Breast epithelium (tissue), 4 donors: ENCODE measurements at regions not wholly inside any gene's neighbourhood (a gene's known extent, or its start where the extent isn't known, plus 50 kb on each side); places are given as distances from the start of the nearest gene placed in this dataset.

Experiments
- DNase-seq, 2 donors: peaks; one replicate each; pipeline ENCODE4 v3.0.0-alpha.2; 2019; ENCODE audit warnings: low spot score in 2 of 2
- H3K27ac ChIP-seq, 2 donors: fragments of 200-600 bp; sonication (generic) in 1 of 2; one replicate each; pipeline ENCODE4 v1.5.1; 2016 to 2019; ENCODE audit warnings: mild to moderate bottlenecking in 1 of 2
- H3K27me3 ChIP-seq, 2 donors: fragments of 200-600 bp; sonication (generic) in 1 of 2; one replicate each; pipeline versions ENCODE4 v1.5.1 to v1.6.0; 2017 to 2019; ENCODE audit warnings: control low read depth in 1 of 2, mild to moderate bottlenecking in 1 of 2
- H3K36me3 ChIP-seq: fragments of 200-600 bp; one replicate; pipeline ENCODE4 v1.5.1; 2019
- H3K4me1 ChIP-seq, 2 donors: fragments of 200-600 bp; sonication (generic); one replicate each; pipeline ENCODE4 v1.5.1; 2016 to 2019; ENCODE audit warnings: control low read depth in 1 of 2
- H3K4me3 ChIP-seq, 3 donors: fragments of 200-600 bp; sonication (generic); 1 replicate in 2 of 3; 2 replicates in 1 of 3; pipeline ENCODE4 v1.5.1; 2016 to 2019; ENCODE audit warnings: mild to moderate bottlenecking in 3 of 3, moderate library complexity in 2 of 3
- H3K9me3 ChIP-seq, 2 donors: fragments of 200-600 bp; sonication (generic) in 1 of 2; one replicate each; pipeline ENCODE4 v1.5.1; 2016 to 2019; ENCODE audit warnings: control low read depth in 1 of 2
- POLR2A ChIP-seq: fragments of 450-650 bp; IDR thresholded peaks from one replicate; pipeline ENCODE4 v1.6.1; 2016; ENCODE audit warnings: antibody characterized with exemption, mild to moderate bottlenecking, moderate library complexity
- POLR2AphosphoS5 ChIP-seq, 3 donors: sonication (generic); formaldehyde crosslinking; IDR thresholded peaks; one replicate each; pipeline ENCODE4 v1.6.1; 2017; ENCODE audit warnings: antibody characterized with exemption in 3 of 3
- intact Hi-C: fragments of 100-400 bp; cut with DNase I; formaldehyde crosslinking; loops from one replicate; pipeline ENCODE4 v1.15.1; 2023; ENCODE audit warnings: low total_unique reads
- TF ChIP-seq, protein P1 (sequence below), 3 donors: fragments of 450-650 bp; IDR thresholded peaks; one replicate each; pipeline ENCODE4 v1.5.1; 2016 to 2017; ENCODE audit warnings: antibody characterized with exemption in 3 of 3, mild to moderate bottlenecking in 3 of 3, moderate library complexity in 3 of 3

GRCh38 chr11:27914080-27914479, 193.9 kb downstream of the KIF18A start:
- DNase-seq, result no peak
- no peaks in the 10 kb centered on the region for H3K27me3 ChIP-seq
- H3K9me3 ChIP-seq, result no peaks in the 10 kb centered on the region
- no peaks in the 10 kb centered on the region for H3K4me1 ChIP-seq
- intact Hi-C loops, result no loop called here
- H3K27ac ChIP-seq, result no peak overlapping the region
- no peaks in the 10 kb centered on the region for H3K36me3 ChIP-seq
- H3K4me3 ChIP-seq, result no peak overlapping the region
- TF ChIP-seq POLR2A (no peak), POLR2AphosphoS5 (IDR thresholded peaks at IDR 0.05) (no peak)
- TF ChIP-seq, protein P1, sequence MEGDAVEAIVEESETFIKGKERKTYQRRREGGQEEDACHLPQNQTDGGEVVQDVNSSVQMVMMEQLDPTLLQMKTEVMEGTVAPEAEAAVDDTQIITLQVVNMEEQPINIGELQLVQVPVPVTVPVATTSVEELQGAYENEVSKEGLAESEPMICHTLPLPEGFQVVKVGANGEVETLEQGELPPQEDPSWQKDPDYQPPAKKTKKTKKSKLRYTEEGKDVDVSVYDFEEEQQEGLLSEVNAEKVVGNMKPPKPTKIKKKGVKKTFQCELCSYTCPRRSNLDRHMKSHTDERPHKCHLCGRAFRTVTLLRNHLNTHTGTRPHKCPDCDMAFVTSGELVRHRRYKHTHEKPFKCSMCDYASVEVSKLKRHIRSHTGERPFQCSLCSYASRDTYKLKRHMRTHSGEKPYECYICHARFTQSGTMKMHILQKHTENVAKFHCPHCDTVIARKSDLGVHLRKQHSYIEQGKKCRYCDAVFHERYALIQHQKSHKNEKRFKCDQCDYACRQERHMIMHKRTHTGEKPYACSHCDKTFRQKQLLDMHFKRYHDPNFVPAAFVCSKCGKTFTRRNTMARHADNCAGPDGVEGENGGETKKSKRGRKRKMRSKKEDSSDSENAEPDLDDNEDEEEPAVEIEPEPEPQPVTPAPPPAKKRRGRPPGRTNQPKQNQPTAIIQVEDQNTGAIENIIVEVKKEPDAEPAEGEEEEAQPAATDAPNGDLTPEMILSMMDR (IDR thresholded peaks at IDR 0.05), result no peak

- no peak for DNase-seq
- Histone ChIP-seq H3K36me3 (no peaks in the 10 kb centered on the region), H3K9me3 (no peaks in the 10 kb centered on the region), H3K27ac (no peak overlapping the region), H3K27me3 (no peaks in the 10 kb centered on the region), H3K4me1 (no peaks in the 10 kb centered on the region), H3K4me3 (no peak overlapping the region)
- intact Hi-C loops, result no loop called here
- TF ChIP-seq POLR2AphosphoS5 (IDR thresholded peaks at IDR 0.05) (no peak), POLR2A (no peak)
- TF ChIP-seq, protein P1 (IDR thresholded peaks at IDR 0.05), result no peak
Measured at GRCh38 chr11:27913650-27914049, 194.3 kb downstream of the KIF18A start.

DNA sequence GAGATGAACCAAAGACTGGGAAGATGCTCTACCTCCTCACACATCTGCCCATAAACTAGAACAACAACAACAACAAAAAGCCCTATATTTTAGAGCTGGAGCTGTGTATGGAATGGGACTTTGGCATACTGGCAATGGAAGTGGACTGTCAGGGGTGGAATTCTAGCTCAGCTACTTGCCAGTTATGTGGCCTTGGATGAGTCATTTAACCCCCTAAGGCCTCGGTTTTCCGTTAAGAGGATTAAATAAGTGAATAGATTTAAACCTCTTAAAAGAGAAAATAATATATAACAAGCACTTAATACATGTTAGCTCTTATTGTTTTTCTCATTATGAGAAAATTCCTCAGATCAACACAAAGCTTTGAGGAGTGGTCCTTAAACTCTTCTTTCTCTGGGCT, 195.0 kb downstream of the KIF18A start:
- TF ChIP-seq, protein P1 (IDR thresholded peaks at IDR 0.05), result no peak
- TF ChIP-seq POLR2AphosphoS5 (IDR thresholded peaks at IDR 0.05) (no peak), POLR2A (no peak)
- H3K27ac ChIP-seq, result no peak overlapping the region
- intact Hi-C loops, result no loop called here
- no peaks in the 10 kb centered on the region for H3K36me3 ChIP-seq
- no peaks in the 10 kb centered on the region for H3K9me3 ChIP-seq
- no peak overlapping the region for H3K4me3 ChIP-seq
- no peaks in the 10 kb centered on the region for H3K4me1 ChIP-seq
- no peaks in the 10 kb centered on the region for H3K27me3 ChIP-seq
- DNase-seq, result no peak

DNA sequence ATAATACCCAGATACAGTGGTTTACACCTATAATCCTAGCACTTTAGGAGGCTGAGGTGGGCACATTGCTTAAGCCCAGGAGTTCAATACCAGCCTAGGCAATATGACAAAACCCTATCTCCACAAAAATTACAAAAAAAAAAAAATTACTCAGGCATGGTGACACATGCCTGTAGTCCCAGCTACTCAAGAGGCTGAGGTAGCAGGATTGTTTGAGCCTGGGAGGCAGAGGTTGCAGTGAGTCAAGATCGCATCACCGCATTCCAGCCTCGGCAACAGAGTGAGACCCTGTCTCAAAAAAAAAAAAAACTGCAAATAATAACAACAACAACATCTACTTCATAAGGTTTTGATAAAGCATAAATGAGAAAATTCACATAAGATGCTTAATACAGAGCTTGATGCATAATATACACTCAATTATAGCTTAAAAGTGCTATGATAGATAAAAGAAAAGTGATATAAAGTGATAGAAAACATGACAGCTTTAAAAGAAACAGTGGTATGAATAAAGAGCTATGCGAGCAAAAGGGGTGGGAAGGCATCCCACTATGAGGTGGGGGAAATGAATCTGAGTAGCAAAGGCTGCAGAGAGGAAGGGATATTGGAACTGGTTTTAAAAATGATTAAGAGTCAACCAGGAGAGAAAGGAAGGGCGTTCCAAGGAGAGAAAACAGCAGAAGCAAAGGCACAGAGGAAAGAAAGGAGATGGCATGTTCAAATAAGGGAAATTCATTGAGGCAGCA, 197.6 kb downstream of the KIF18A start:
- H3K36me3 ChIP-seq, result no peaks in the 10 kb centered on the region
- H3K27me3 ChIP-seq, result no peaks in the 10 kb centered on the region
- intact Hi-C loops, result no loop called here
- H3K9me3 ChIP-seq, result no peaks in the 10 kb centered on the region
- TF ChIP-seq, protein P1 (IDR thresholded peaks at IDR 0.05), result no peak
- no peak for TF ChIP-seq POLR2AphosphoS5 (IDR thresholded peaks at IDR 0.05)
- TF ChIP-seq POLR2A, result no peak
- DNase-seq, result no peak
- H3K27ac ChIP-seq, result no peak overlapping the region
- H3K4me1 ChIP-seq, result no peaks in the 10 kb centered on the region
- no peak overlapping the region for H3K4me3 ChIP-seq

DNA sequence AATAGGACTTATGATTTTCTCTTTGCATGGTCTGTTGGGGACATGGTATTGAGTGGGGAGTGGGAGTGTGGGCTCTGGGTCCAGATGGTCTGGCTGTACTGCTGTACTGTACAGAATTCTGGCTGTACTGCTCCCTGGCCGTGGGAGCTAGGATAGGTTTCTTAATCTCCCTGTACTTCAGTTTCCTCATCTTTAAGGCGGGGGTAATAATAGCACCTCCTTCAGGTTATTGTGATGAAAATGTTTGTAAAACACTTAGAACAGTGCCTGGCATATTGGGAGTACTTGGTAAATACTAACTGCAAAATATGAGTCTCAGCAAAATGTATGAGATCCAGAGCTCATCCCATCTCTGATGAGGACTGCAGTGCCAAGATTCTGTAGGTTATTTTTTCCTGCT, 198.6 kb downstream of the KIF18A start:
- no peaks in the 10 kb centered on the region for H3K4me1 ChIP-seq
- no peaks in the 10 kb centered on the region for H3K36me3 ChIP-seq
- H3K9me3 ChIP-seq, result no peaks in the 10 kb centered on the region
- intact Hi-C loops, result loop anchor here (10.0 kb wide), 1 partner anchor 1965 kb away; no protein-coding TSS in a partner anchor
- no peak overlapping the region for H3K27ac ChIP-seq
- no peaks in the 10 kb centered on the region for H3K27me3 ChIP-seq
- TF ChIP-seq POLR2A, result no peak
- no peak for TF ChIP-seq POLR2AphosphoS5 (IDR thresholded peaks at IDR 0.05)
- TF ChIP-seq, protein P1 (IDR thresholded peaks at IDR 0.05), result no peak
- no peak for DNase-seq
- no peak overlapping the region for H3K4me3 ChIP-seq
